ENCODE measurements at regions not wholly inside any gene's neighbourhood (a gene's known extent, or its start where the extent isn't known, plus 50 kb on each side); places are given as distances from the start of the nearest gene placed in this dataset.

DNA sequence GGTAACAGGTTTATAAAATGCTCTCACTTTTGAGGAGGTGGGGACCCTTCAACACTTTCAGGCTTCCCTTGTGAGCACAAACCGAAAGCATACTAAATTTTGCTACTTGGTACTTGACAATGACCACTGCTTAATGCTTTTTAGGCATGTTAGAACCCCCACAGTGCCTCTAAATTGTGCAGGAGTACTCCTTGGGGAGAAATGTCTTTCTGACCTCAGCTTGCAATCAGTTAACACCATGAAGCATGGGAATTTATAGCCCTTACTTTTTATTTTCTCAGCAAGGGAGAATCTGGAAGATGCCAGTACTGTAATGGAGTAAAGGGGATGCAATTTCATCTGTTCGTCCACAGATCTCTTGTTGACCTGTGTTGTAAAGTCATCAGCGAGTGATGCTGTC lies 308.9 kb upstream of the TBC1D5 start:
- Histone ChIP-seq H3F3A (replicated peaks; ENCODE audit: low read depth) (no peaks in the 10 kb centered on the region), H3K4me2 (no peak overlapping the region), H3K4me3 (no peak overlapping the region), H3K4me1 (ENCODE audit: insufficient read depth) (no peaks in the 10 kb centered on the region), H3K79me2 (replicated peaks; ENCODE audit: insufficient read depth) (no peaks in the 10 kb centered on the region), H3K36me3 (ENCODE audit: insufficient read depth) (no peaks in the 10 kb centered on the region), H3K27me3 (ENCODE audit: insufficient read depth) (no peaks in the 10 kb centered on the region), H2AFZ (no peak overlapping the region), H3K9me2 (ENCODE audit: insufficient read depth) (no peaks in the 10 kb centered on the region), H3K27ac (ENCODE audit: low read depth) (no peak overlapping the region), H4K20me1 (replicated peaks; ENCODE audit: insufficient read depth) (no peaks in the 10 kb centered on the region)
- H3K4me1 Mint-ChIP-seq = peaks cover 10% of the 10 kb centered on the region; the same call in 2 of the 3 replicates
- DNase-seq (ENCODE audit: low spot score) (no peak), ATAC-seq (no peak)
- no peaks in the 10 kb centered on the region; the same call in 2 of the 3 replicates for H3K36me3 Mint-ChIP-seq (ENCODE audit: low read depth)
- H3K27ac Mint-ChIP-seq = 0 out of 2 replicates have a peak overlapping the region, but pooled peaks have one; percentile 17
- no peak overlapping the region for H3K4me3 Mint-ChIP-seq
- peaks cover 2% of the 10 kb centered on the region for H3K27me3 Mint-ChIP-seq (ENCODE audit: insufficient read depth, low read depth, poor library complexity)
- TF ChIP-seq CREB1 (CRISPR knock-in tag; IDR thresholded peaks at IDR 0.05; ENCODE audit: low read depth) (no peak), STAT1 (IDR thresholded peaks at IDR 0.05; ENCODE audit: unreplicated experiment) (no peak), NANOG (IDR thresholded peaks at IDR 0.05; ENCODE audit: borderline replicate concordance) (no peak)
- H3K9me3 Mint-ChIP-seq = peaks cover 5% of the 10 kb centered on the region; the same call in 2 of the 3 replicates

GRCh38 chr3:18049096-18049495 lies 306.7 kb upstream of the TBC1D5 start:
- H3K9me3 Mint-ChIP-seq = no peaks in the 10 kb centered on the region; the same call in 2 of the 3 replicates

DNA sequence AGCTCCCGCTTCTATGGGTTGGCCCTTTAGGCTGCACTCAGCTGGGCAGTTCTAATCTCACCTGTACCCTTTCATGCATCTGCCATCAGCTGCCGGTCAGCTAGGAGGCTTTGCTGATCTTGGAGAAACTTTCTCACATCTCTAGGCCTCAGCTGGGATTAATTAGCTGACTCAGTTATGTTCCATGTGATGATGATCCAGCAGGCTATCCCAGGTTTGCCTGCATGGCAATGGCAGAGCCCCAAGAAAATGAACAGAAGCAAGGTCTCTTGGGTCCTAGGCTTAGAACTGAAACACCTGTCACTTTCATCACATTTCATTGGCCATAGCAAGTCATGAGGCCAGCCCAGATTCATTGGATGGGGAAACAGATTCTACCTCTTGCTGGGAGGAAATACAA lies 304.6 kb upstream of the TBC1D5 start:
- Histone ChIP-seq H3K36me3 (ENCODE audit: insufficient read depth) (no peaks in the 10 kb centered on the region), H4K20me1 (replicated peaks; ENCODE audit: insufficient read depth) (no peaks in the 10 kb centered on the region), H3K4me2 (no peak overlapping the region), H3K27ac (ENCODE audit: low read depth) (no peak overlapping the region), H3K4me3 (no peak overlapping the region), H2AFZ (no peak overlapping the region), H3K4me1 (ENCODE audit: insufficient read depth) (no peaks in the 10 kb centered on the region), H3K79me2 (replicated peaks; ENCODE audit: insufficient read depth) (no peaks in the 10 kb centered on the region), H3K9me2 (ENCODE audit: insufficient read depth) (no peaks in the 10 kb centered on the region), H3F3A (replicated peaks; ENCODE audit: low read depth) (no peaks in the 10 kb centered on the region), H3K27me3 (ENCODE audit: insufficient read depth) (no peaks in the 10 kb centered on the region)
- ATAC-seq (no peak), DNase-seq (ENCODE audit: low spot score) (no peak)
- Mint-ChIP-seq H3K4me1 (peaks cover 10% of the 10 kb centered on the region; the same call in 2 of the 3 replicates), H3K27me3 (ENCODE audit: insufficient read depth, low read depth, poor library complexity) (peaks cover 2% of the 10 kb centered on the region), H3K9me3 (no peaks in the 10 kb centered on the region), H3K36me3 (ENCODE audit: low read depth) (no peaks in the 10 kb centered on the region), H3K27ac (no peak overlapping the region), H3K4me3 (no peak overlapping the region)
- TF ChIP-seq CREB1 (CRISPR knock-in tag; IDR thresholded peaks at IDR 0.05; ENCODE audit: low read depth) = no peak
- TF ChIP-seq REST (IDR thresholded peaks at IDR 0.05; ENCODE audit: unreplicated experiment) = no peak
- TF ChIP-seq EZH2phosphoT487 (IDR thresholded peaks at IDR 0.05; ENCODE audit: unreplicated experiment) = no peak
- no peak for TF ChIP-seq NANOG (IDR thresholded peaks at IDR 0.05; ENCODE audit: borderline replicate concordance)
- TF ChIP-seq, protein P1, sequence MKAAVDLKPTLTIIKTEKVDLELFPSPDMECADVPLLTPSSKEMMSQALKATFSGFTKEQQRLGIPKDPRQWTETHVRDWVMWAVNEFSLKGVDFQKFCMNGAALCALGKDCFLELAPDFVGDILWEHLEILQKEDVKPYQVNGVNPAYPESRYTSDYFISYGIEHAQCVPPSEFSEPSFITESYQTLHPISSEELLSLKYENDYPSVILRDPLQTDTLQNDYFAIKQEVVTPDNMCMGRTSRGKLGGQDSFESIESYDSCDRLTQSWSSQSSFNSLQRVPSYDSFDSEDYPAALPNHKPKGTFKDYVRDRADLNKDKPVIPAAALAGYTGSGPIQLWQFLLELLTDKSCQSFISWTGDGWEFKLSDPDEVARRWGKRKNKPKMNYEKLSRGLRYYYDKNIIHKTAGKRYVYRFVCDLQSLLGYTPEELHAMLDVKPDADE (IDR thresholded peaks at IDR 0.05) = no peak

More at GRCh38 chr3:18049096-18049495, 306.7 kb upstream of the TBC1D5 start:
- H3K4me3 ChIP-seq = no peak overlapping the region
- no peak overlapping the region for H3K27ac ChIP-seq (ENCODE audit: low read depth)
- DNase-seq (ENCODE audit: low spot score) (no peak), ATAC-seq (no peak)
- no peak overlapping the region for H3K4me2 ChIP-seq
- H3K36me3 Mint-ChIP-seq (ENCODE audit: low read depth) = no peaks in the 10 kb centered on the region; the same call in 2 of the 3 replicates
- H3K27ac Mint-ChIP-seq = no peak overlapping the region
- H3K4me3 Mint-ChIP-seq = no peak overlapping the region
- H3K27me3 ChIP-seq (ENCODE audit: insufficient read depth) = no peaks in the 10 kb centered on the region
- H3K36me3 ChIP-seq (ENCODE audit: insufficient read depth) = no peaks in the 10 kb centered on the region
- H2AFZ ChIP-seq = no peak overlapping the region
- no peaks in the 10 kb centered on the region for H3K79me2 ChIP-seq (replicated peaks; ENCODE audit: insufficient read depth)
- H3K4me1 ChIP-seq (ENCODE audit: insufficient read depth) = no peaks in the 10 kb centered on the region
- peaks cover 10% of the 10 kb centered on the region; the same call in 2 of the 3 replicates for H3K4me1 Mint-ChIP-seq
- no peaks in the 10 kb centered on the region for H3F3A ChIP-seq (replicated peaks; ENCODE audit: low read depth)
- no peaks in the 10 kb centered on the region for H4K20me1 ChIP-seq (replicated peaks; ENCODE audit: insufficient read depth)
- peaks cover 2% of the 10 kb centered on the region for H3K27me3 Mint-ChIP-seq (ENCODE audit: insufficient read depth, low read depth, poor library complexity)
- TF ChIP-seq NANOG (IDR thresholded peaks at IDR 0.05; ENCODE audit: borderline replicate concordance) = no peak
- no peak for TF ChIP-seq CREB1 (CRISPR knock-in tag; IDR thresholded peaks at IDR 0.05; ENCODE audit: low read depth)
- TF ChIP-seq STAT1 (IDR thresholded peaks at IDR 0.05; ENCODE audit: unreplicated experiment) = no peak
- no peak for TF ChIP-seq EZH2phosphoT487 (IDR thresholded peaks at IDR 0.05; ENCODE audit: unreplicated experiment)
- TF ChIP-seq, protein P2, sequence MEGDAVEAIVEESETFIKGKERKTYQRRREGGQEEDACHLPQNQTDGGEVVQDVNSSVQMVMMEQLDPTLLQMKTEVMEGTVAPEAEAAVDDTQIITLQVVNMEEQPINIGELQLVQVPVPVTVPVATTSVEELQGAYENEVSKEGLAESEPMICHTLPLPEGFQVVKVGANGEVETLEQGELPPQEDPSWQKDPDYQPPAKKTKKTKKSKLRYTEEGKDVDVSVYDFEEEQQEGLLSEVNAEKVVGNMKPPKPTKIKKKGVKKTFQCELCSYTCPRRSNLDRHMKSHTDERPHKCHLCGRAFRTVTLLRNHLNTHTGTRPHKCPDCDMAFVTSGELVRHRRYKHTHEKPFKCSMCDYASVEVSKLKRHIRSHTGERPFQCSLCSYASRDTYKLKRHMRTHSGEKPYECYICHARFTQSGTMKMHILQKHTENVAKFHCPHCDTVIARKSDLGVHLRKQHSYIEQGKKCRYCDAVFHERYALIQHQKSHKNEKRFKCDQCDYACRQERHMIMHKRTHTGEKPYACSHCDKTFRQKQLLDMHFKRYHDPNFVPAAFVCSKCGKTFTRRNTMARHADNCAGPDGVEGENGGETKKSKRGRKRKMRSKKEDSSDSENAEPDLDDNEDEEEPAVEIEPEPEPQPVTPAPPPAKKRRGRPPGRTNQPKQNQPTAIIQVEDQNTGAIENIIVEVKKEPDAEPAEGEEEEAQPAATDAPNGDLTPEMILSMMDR (conservative IDR thresholded peaks at IDR 0.05; ENCODE audit: low read depth in 2 of 2) = no peak
- no peaks in the 10 kb centered on the region for H3K9me2 ChIP-seq (ENCODE audit: insufficient read depth)
